ENCODE measurements at regions not wholly inside any gene's neighbourhood (a gene's known extent, or its start where the extent isn't known, plus 50 kb on each side); places are given as distances from the start of the nearest gene placed in this dataset.

DNA sequence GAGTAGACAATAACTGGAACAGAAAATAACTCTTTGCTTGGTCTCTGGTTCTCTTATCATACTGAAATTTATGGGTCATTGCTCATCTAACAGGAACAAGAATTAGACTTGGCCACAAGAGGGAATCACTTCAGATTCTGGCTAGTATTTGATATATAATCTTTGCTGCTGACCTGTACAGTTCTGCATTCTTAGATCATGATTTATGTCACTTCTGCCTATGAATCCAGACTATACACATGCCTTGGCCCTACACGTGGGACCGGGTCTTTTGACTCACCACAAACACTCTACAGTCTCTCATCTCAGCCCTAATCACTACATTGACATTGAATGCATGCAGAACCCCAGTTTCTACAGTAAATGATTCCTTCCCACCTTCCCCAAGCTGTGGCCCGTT, 162.5 kb upstream of the SOX2 start:
- no peak for TF ChIP-seq JUND (IDR thresholded peaks at IDR 0.05; ENCODE audit: low read length)
- TF ChIP-seq KDM1A (IDR thresholded peaks at IDR 0.05; ENCODE audit: borderline replicate concordance, low read length): no peak
- no peak for TF ChIP-seq POLR2A (IDR thresholded peaks at IDR 0.05; ENCODE audit: control extremely low read depth in 1 of 2, low read depth in 2 of 2, low read length in 2 of 2)
- TF ChIP-seq, protein P1, sequence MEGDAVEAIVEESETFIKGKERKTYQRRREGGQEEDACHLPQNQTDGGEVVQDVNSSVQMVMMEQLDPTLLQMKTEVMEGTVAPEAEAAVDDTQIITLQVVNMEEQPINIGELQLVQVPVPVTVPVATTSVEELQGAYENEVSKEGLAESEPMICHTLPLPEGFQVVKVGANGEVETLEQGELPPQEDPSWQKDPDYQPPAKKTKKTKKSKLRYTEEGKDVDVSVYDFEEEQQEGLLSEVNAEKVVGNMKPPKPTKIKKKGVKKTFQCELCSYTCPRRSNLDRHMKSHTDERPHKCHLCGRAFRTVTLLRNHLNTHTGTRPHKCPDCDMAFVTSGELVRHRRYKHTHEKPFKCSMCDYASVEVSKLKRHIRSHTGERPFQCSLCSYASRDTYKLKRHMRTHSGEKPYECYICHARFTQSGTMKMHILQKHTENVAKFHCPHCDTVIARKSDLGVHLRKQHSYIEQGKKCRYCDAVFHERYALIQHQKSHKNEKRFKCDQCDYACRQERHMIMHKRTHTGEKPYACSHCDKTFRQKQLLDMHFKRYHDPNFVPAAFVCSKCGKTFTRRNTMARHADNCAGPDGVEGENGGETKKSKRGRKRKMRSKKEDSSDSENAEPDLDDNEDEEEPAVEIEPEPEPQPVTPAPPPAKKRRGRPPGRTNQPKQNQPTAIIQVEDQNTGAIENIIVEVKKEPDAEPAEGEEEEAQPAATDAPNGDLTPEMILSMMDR (IDR thresholded peaks at IDR 0.05; ENCODE audit: control extremely low read depth in 1 of 3, insufficient read depth in 1 of 3, low read depth in 1 of 3, low read length in 3 of 3): no peak
- no peak for TF ChIP-seq RBBP5 (IDR thresholded peaks at IDR 0.05; ENCODE audit: borderline replicate concordance, low read depth, low read length)
- TF ChIP-seq EP300 (IDR thresholded peaks at IDR 0.05; ENCODE audit: borderline replicate concordance in 1 of 2, low read depth in 2 of 2, low read length in 2 of 2): no peak
- TF ChIP-seq SP1 (IDR thresholded peaks at IDR 0.05; ENCODE audit: low read depth, low read length): no peak
- TF ChIP-seq GABPA (IDR thresholded peaks at IDR 0.05; ENCODE audit: borderline replicate concordance, insufficient read depth, low read length): no peak
- no peak for TF ChIP-seq TCF12 (IDR thresholded peaks at IDR 0.05; ENCODE audit: low read depth, low read length)
